ENCODE measurements at regions not wholly inside any gene's neighbourhood (a gene's known extent, or its start where the extent isn't known, plus 50 kb on each side); places are given as distances from the start of the nearest gene placed in this dataset.

GRCh38 chr2:161020437-161020836 lies 139.8 kb upstream of the TANK start:
- no peak for DNase-seq (ENCODE audit: low read depth in 2 of 2)

- no peak for DNase-seq (ENCODE audit: low read depth in 2 of 2)
Measured at GRCh38 chr2:161028581-161028980, 131.6 kb upstream of the TANK start.

GRCh38 chr2:161029321-161029720 lies 130.9 kb upstream of the TANK start:
- DNase-seq (ENCODE audit: low read depth in 2 of 2): no peak

GRCh38 chr2:161030260-161031063 lies 129.8 kb upstream of the TANK start:
- no peak for DNase-seq (ENCODE audit: low read depth in 2 of 2)

- no peak for DNase-seq (ENCODE audit: low read depth in 2 of 2)
Measured at GRCh38 chr2:161031511-161031910, 128.7 kb upstream of the TANK start.

- no peak for DNase-seq (ENCODE audit: low read depth in 2 of 2)
Measured at GRCh38 chr2:161032635-161033034, 127.6 kb upstream of the TANK start.

- no peak for DNase-seq (ENCODE audit: low read depth in 2 of 2)
Measured at GRCh38 chr2:161033059-161033660, 127.1 kb upstream of the TANK start.

- no peak for DNase-seq (ENCODE audit: low read depth in 2 of 2)
Measured at GRCh38 chr2:161036926-161037325, 123.3 kb upstream of the TANK start.

- no peak for DNase-seq (ENCODE audit: low read depth in 2 of 2)
Measured at GRCh38 chr2:161039071-161039470, 121.2 kb upstream of the TANK start.

- no peak for DNase-seq (ENCODE audit: low read depth in 2 of 2)
Measured at GRCh38 chr2:161041356-161041755, 118.9 kb upstream of the TANK start.

GRCh38 chr2:161042990-161043625 lies 117.1 kb upstream of the TANK start:
- no peak for DNase-seq (ENCODE audit: low read depth in 2 of 2)

- no peak for DNase-seq (ENCODE audit: low read depth in 2 of 2)
Measured at GRCh38 chr2:161044095-161044865, 115.9 kb upstream of the TANK start.

GRCh38 chr2:161044921-161045320 lies 115.3 kb upstream of the TANK start:
- DNase-seq (ENCODE audit: low read depth in 2 of 2): no peak

GRCh38 chr2:161045726-161046125 lies 114.5 kb upstream of the TANK start:
- no peak for DNase-seq (ENCODE audit: low read depth in 2 of 2)

GRCh38 chr2:161046876-161047275 lies 113.4 kb upstream of the TANK start:
- no peak for DNase-seq (ENCODE audit: low read depth in 2 of 2)

- DNase-seq (ENCODE audit: low read depth in 2 of 2): no peak
Measured at GRCh38 chr2:161048317-161048716, 111.9 kb upstream of the TANK start.

- no peak for DNase-seq (ENCODE audit: low read depth in 2 of 2)
Measured at GRCh38 chr2:161049559-161049958, 110.7 kb upstream of the TANK start.

GRCh38 chr2:161052214-161052613 lies 108.0 kb upstream of the TANK start:
- DNase-seq (ENCODE audit: low read depth in 2 of 2): no peak

- DNase-seq (ENCODE audit: low read depth in 2 of 2): no peak
Measured at GRCh38 chr2:161055289-161055688, 104.9 kb upstream of the TANK start.

GRCh38 chr2:161059388-161059787 lies 100.8 kb upstream of the TANK start:
- DNase-seq (ENCODE audit: low read depth in 2 of 2): no peak

- no peak for DNase-seq (ENCODE audit: low read depth in 2 of 2)
Measured at GRCh38 chr2:161061786-161062185, 98.4 kb upstream of the TANK start.
